IMR-90 (cell line): ENCODE measurements at regions not wholly inside any gene's neighbourhood (a gene's known extent, or its start where the extent isn't known, plus 50 kb on each side); places are given as distances from the start of the nearest gene placed in this dataset.

Experiments
- ATAC-seq: fragments of 200-7000 bp; cut with Tn5 transposase; 2 replicates; pipeline ENCODE4 v1.9.1; 2020; ENCODE audit warnings: low read depth, mild to moderate bottlenecking, moderate library complexity
- BruUV-seq: library from RNA; stranded (reverse); fragments of 400-500 nt; replicated peaks from 2 replicates; lab custom pipeline; 2021; lab: Mats Ljungman, UMichigan
- CTCF ChIA-PET: fragments of 300-600 bp; formaldehyde crosslinking; extraction: SDS; loops from one replicate; lab custom pipeline; 2021; ENCODE audit warnings: antibody characterized with exemption; lab: Yijun Ruan, JAX
- POLR2A ChIA-PET: fragments of 300-600 bp; sonication (Branson Sonifier 250); formaldehyde crosslinking; loops from one replicate; lab custom pipeline; 2022; ENCODE audit warnings: antibody characterized with exemption; ENCODE audit not compliant: unreplicated experiment; lab: Charles Lee
- DNase-seq: peaks from one replicate; pipeline ENCODE4 v3.0.0; 2013
- H2AFZ ChIP-seq: replicated peaks from 2 replicates; pipeline ENCODE3; 2013; ENCODE audit warnings: low read length, mild to moderate bottlenecking; ENCODE audit not compliant: poor library complexity
- H2AK5ac ChIP-seq: 2 replicates; pipeline ENCODE4 v1.6.1; 2013; ENCODE audit warnings: low read depth, low read length, inconsistent platforms
- H2AK9ac ChIP-seq: replicated peaks from 2 replicates; pipeline ENCODE3; 2013; ENCODE audit warnings: mild to moderate bottlenecking, low read depth, low read length, moderate library complexity; ENCODE audit not compliant: poor library complexity
- H2BK120ac ChIP-seq: 2 replicates; pipeline ENCODE4 v1.6.1; 2013; ENCODE audit warnings: low read depth, low read length, inconsistent platforms
- H2BK15ac ChIP-seq: 3 replicates; pipeline ENCODE4 v1.6.1; 2013; ENCODE audit warnings: low read depth, low read length, inconsistent platforms
- H2BK20ac ChIP-seq: 2 replicates; pipeline ENCODE4 v1.6.1; 2013; ENCODE audit warnings: low read depth, mild to moderate bottlenecking, inconsistent platforms, low read length, moderate library complexity
- H2BK5ac ChIP-seq: 2 replicates; pipeline ENCODE4 v1.6.1; 2013; ENCODE audit warnings: mild to moderate bottlenecking, low read depth, low read length, inconsistent platforms; ENCODE audit not compliant: poor library complexity, severe bottlenecking
- H3K14ac ChIP-seq: replicated peaks from 2 replicates; pipeline ENCODE4 v1.6.1; 2013; ENCODE audit warnings: low read depth, low read length, inconsistent platforms
- H3K18ac ChIP-seq: 2 replicates; pipeline ENCODE4 v1.6.1; 2013; ENCODE audit warnings: low read depth, low read length, control low read depth
- H3K23ac ChIP-seq: 2 replicates; pipeline ENCODE4 v1.6.1; 2013; ENCODE audit warnings: low read depth, low read length, inconsistent platforms
- H3K27ac ChIP-seq: 2 replicates; pipeline ENCODE4 v1.5.1; 2013; ENCODE audit warnings: mild to moderate bottlenecking, control low read depth, low read length; ENCODE audit not compliant: insufficient read depth
- H3K27me3 ChIP-seq: 2 replicates; pipeline ENCODE4 v1.6.1; 2013; ENCODE audit warnings: low read length; ENCODE audit not compliant: control insufficient read depth, insufficient read depth
- H3K36me3 ChIP-seq: 2 replicates; pipeline ENCODE4 v1.6.1; 2013; ENCODE audit warnings: low read length, mixed read lengths; ENCODE audit not compliant: control insufficient read depth, insufficient read depth
- H3K4ac ChIP-seq: 2 replicates; pipeline ENCODE4 v1.6.1; 2013; ENCODE audit warnings: low read depth, low read length, inconsistent platforms
- H3K4me1 ChIP-seq: 2 replicates; pipeline ENCODE4 v1.6.1; 2013; ENCODE audit warnings: low read length, mixed read lengths; ENCODE audit not compliant: control insufficient read depth, insufficient read depth
- H3K4me2 ChIP-seq: 2 replicates; pipeline ENCODE4 v1.6.1; 2013; ENCODE audit warnings: low read depth, mild to moderate bottlenecking, control low read depth, low read length, moderate library complexity
- H3K4me3 ChIP-seq: 2 replicates; pipeline ENCODE4 v1.5.1; 2013; ENCODE audit warnings: low read depth, mild to moderate bottlenecking, control low read depth, low read length, moderate library complexity; ENCODE audit not compliant: insufficient read depth
- H3K56ac ChIP-seq: 2 replicates; pipeline ENCODE4 v1.6.1; 2013; ENCODE audit warnings: low read length, inconsistent platforms; ENCODE audit not compliant: insufficient read depth; ENCODE audit errors: extremely low read depth
- H3K79me1 ChIP-seq, 2 experiments: 2 replicates each; pipeline ENCODE4 v1.6.1; 2013; ENCODE audit warnings: low read length in 2 of 2, inconsistent platforms in 1 of 2, low read depth in 1 of 2
- H3K9ac ChIP-seq: 2 replicates; pipeline ENCODE4 v1.6.1; 2013; ENCODE audit warnings: low read depth, low read length, control low read depth
- H3K9me1 ChIP-seq: 2 replicates; pipeline ENCODE4 v1.6.1; 2013; ENCODE audit warnings: low read length, inconsistent platforms; ENCODE audit not compliant: insufficient read depth
- H3K9me3 ChIP-seq: 2 replicates; pipeline ENCODE4 v1.6.1; 2013; ENCODE audit warnings: low read length; ENCODE audit not compliant: control insufficient read depth, insufficient read depth
- H4K20me1 ChIP-seq: 2 replicates; pipeline ENCODE4 v1.6.1; 2013; ENCODE audit warnings: low read length, inconsistent platforms; ENCODE audit not compliant: insufficient read depth
- H4K5ac ChIP-seq: 2 replicates; pipeline ENCODE4 v1.6.1; 2013; ENCODE audit warnings: mild to moderate bottlenecking, low read depth, low read length, control low read depth
- H4K8ac ChIP-seq, 2 experiments: 2 replicates each; pipeline ENCODE4 v1.6.1; 2013; ENCODE audit warnings: low read depth in 2 of 2, low read length in 2 of 2, control low read depth in 1 of 2, inconsistent platforms in 1 of 2
- H4K91ac ChIP-seq: 2 replicates; pipeline ENCODE4 v1.6.1; 2013; ENCODE audit warnings: low read depth, low read length, inconsistent platforms; ENCODE audit not compliant: insufficient read depth
- BHLHE40 ChIP-seq: fragments of 150-350 bp; IDR thresholded peaks from 2 replicates; pipeline ENCODE4 v1.6.1; 2016; ENCODE audit warnings: mild to moderate bottlenecking, low read depth, low read length
- CEBPB ChIP-seq: IDR thresholded peaks from 2 replicates; pipeline ENCODE4 v1.6.1; 2012; ENCODE audit warnings: low read depth, low read length, improper control_type of control experiment
- FOS ChIP-seq: fragments of 150-350 bp; IDR thresholded peaks from 2 replicates; pipeline ENCODE4 v1.6.1; 2016; ENCODE audit warnings: low read depth, low read length
- MAFK ChIP-seq: IDR thresholded peaks from 2 replicates; pipeline ENCODE4 v1.6.1; 2012; ENCODE audit warnings: low read depth, low read length, improper control_type of control experiment
- MAZ ChIP-seq: IDR thresholded peaks from 2 replicates; pipeline ENCODE4 v1.6.1; 2012; ENCODE audit warnings: low read depth, mild to moderate bottlenecking, low read length, improper control_type of control experiment, moderate library complexity, borderline replicate concordance
- MXI1 ChIP-seq: IDR thresholded peaks from 2 replicates; pipeline ENCODE4 v1.6.1; 2012; ENCODE audit warnings: low read depth, mild to moderate bottlenecking, low read length, moderate library complexity, borderline replicate concordance
- NFE2L2 ChIP-seq: fragments of 150-350 bp; IDR thresholded peaks from 2 replicates; pipeline ENCODE4 v1.6.1; 2016; ENCODE audit warnings: low read depth, mild to moderate bottlenecking, low read length
- POLR2A ChIP-seq: IDR thresholded peaks from 2 replicates; pipeline ENCODE4 v1.6.1; 2012; ENCODE audit warnings: mild to moderate bottlenecking, low read depth, low read length
- RAD21 ChIP-seq: IDR thresholded peaks from 2 replicates; pipeline ENCODE4 v1.6.1; 2012; ENCODE audit warnings: low read length, improper control_type of control experiment
- RCOR1 ChIP-seq: IDR thresholded peaks from 2 replicates; pipeline ENCODE4 v1.6.1; 2012; ENCODE audit warnings: mild to moderate bottlenecking, low read length, improper control_type of control experiment; ENCODE audit not compliant: insufficient replicate concordance
- RFX5 ChIP-seq: IDR thresholded peaks from 2 replicates; pipeline ENCODE4 v1.8.0; 2012; ENCODE audit warnings: low read depth, mild to moderate bottlenecking, low read length, moderate library complexity
- SMC3 ChIP-seq: fragments of 150-350 bp; IDR thresholded peaks from 2 replicates; pipeline ENCODE4 v1.6.1; 2016; ENCODE audit warnings: low read depth, mild to moderate bottlenecking, antibody characterized with exemption, low read length, moderate library complexity
- WGBS, 2 experiments: methylation state at CpG; one replicate each; pipeline versions ENCODE4 v1.1.5 to v1.1.7; 2013; ENCODE audit warnings: missing lambda C conversion rate in 2 of 2; ENCODE audit not compliant: insufficient read length in 1 of 2; ENCODE audit errors: extremely low coverage in 2 of 2; 5-methylcytosine and 5-hydroxymethylcytosine counted together
- dilution Hi-C: fragments of 300-500 bp; cut with HindIII; formaldehyde crosslinking; loops from one replicate; pipeline ENCODE4 v1.14.3; 2018; ENCODE audit warnings: low sequenced_read_pairs; ENCODE audit not compliant: unreplicated experiment
- in situ Hi-C: fragments of 300-500 bp; cut with MboI; formaldehyde crosslinking; loops from 3 replicates; pipeline ENCODE4 v1.14.3; 2019; ENCODE audit warnings: low sequenced_read_pairs, inconsistent platforms, mixed read lengths
- intact Hi-C: fragments of 100-400 bp; cut with micrococcal nuclease; formaldehyde crosslinking; loops from 2 replicates; pipeline ENCODE4 v1.10.0; 2022
- TF ChIP-seq, protein P1 (sequence below): fragments of 150-350 bp; IDR thresholded peaks from 2 replicates; pipeline ENCODE4 v1.6.1; 2017; ENCODE audit warnings: mild to moderate bottlenecking, antibody characterized with exemption, low read length, low read depth
- TF ChIP-seq, protein P2 (sequence below): fragments of 150-350 bp; IDR thresholded peaks from 2 replicates; pipeline ENCODE4 v1.6.1; 2016; ENCODE audit warnings: low read depth, mild to moderate bottlenecking, low read length, moderate library complexity, borderline replicate concordance

DNA sequence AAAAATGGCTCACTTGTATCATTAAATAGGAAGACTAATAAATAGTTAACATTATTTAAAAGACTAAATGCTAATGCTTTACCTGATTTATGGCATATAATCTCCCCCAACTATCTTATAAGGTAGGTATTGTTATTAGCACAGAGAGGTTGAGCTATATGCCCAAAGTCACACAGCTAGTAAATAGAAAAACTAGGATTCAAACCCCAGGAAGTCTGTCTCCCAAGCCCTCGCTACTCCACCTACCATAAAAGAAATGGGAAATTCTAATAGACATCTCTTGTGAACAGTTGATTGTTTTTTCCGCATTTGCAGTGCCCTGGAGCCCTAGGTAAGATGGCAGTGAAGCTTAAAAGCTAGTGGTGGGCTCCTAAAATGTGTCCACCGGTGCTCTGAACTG is 65.2 kb upstream of the SOD1 start:
- Histone ChIP-seq H3K14ac (no peak overlapping the region), H2BK15ac (no peak overlapping the region), H2AK5ac (no peak overlapping the region), H3K4ac (no peak overlapping the region), H4K20me1 (no peaks in the 10 kb centered on the region), H3K4me3 (no peak overlapping the region), H3K36me3 (no peaks in the 10 kb centered on the region), H3K9me1 (no peaks in the 10 kb centered on the region), H3K23ac (no peak overlapping the region), H3K4me2 (no peak overlapping the region), H3K18ac (no peak overlapping the region), H3K79me1 (no peaks in the 10 kb centered on the region), H3K9me3 (no peaks in the 10 kb centered on the region), H3K27me3 (no peaks in the 10 kb centered on the region), H3K4me1 (no peaks in the 10 kb centered on the region), H3K9ac (no peak overlapping the region), H2BK20ac (no peak overlapping the region), H4K91ac (no peak overlapping the region), H3K27ac (no peak overlapping the region), H4K8ac (no peak overlapping the region), H4K5ac (no peak overlapping the region), H2BK120ac (no peak overlapping the region), H3K56ac (no peak overlapping the region), H2BK5ac (no peak overlapping the region), H2AK9ac (no peak overlapping the region), H2AFZ (no peak overlapping the region)
- BruUV-seq = no TSS peak
- no peak for ATAC-seq
- in situ Hi-C loops (no loop called here), dilution Hi-C loops (no loop called here), intact Hi-C loops (no loop called here)
- DNase-seq = no peak
- TF ChIP-seq SMC3 (no peak), MAFK (no peak), BHLHE40 (no peak), CEBPB (no peak), RAD21 (no peak), MAZ (no peak), FOS (no peak), MXI1 (no peak), RFX5 (no peak), POLR2A (no peak), NFE2L2 (no peak), RCOR1 (no peak)
- TF ChIP-seq, protein P1, sequence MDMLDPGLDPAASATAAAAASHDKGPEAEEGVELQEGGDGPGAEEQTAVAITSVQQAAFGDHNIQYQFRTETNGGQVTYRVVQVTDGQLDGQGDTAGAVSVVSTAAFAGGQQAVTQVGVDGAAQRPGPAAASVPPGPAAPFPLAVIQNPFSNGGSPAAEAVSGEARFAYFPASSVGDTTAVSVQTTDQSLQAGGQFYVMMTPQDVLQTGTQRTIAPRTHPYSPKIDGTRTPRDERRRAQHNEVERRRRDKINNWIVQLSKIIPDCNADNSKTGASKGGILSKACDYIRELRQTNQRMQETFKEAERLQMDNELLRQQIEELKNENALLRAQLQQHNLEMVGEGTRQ = no peak
- TF ChIP-seq, protein P2, sequence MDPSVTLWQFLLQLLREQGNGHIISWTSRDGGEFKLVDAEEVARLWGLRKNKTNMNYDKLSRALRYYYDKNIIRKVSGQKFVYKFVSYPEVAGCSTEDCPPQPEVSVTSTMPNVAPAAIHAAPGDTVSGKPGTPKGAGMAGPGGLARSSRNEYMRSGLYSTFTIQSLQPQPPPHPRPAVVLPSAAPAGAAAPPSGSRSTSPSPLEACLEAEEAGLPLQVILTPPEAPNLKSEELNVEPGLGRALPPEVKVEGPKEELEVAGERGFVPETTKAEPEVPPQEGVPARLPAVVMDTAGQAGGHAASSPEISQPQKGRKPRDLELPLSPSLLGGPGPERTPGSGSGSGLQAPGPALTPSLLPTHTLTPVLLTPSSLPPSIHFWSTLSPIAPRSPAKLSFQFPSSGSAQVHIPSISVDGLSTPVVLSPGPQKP = no peak
- no CpG with 5 or more reads among the region's 3 CpGs for WGBS, 2 experiments
- CTCF ChIA-PET = no interaction called here
- POLR2A ChIA-PET = no interaction called here
